ENCODE measurements at regions not wholly inside any gene's neighbourhood (a gene's known extent, or its start where the extent isn't known, plus 50 kb on each side); places are given as distances from the start of the nearest gene placed in this dataset.
A peak's percentile ranks its signal among the peaks of the same experiment; 100 is the strongest.

- FAIRE-seq: no peak
- TF ChIP-seq STAT1 (conservative IDR thresholded peaks at IDR 0.05) (no peak), E4F1 (IDR thresholded peaks at IDR 0.05; ENCODE audit: borderline replicate concordance, partially characterized antibody) (peak; percentile 69), NFYB (IDR thresholded peaks at IDR 0.05; ENCODE audit: insufficient read depth, low read depth, low read length) (peak; percentile 77; the same call in 1 of the 2 replicates), HDAC6 (IDR thresholded peaks at IDR 0.05; ENCODE audit: unreplicated experiment) (no peak), WRNIP1 (IDR thresholded peaks at IDR 0.05; ENCODE audit: borderline replicate concordance, low read depth, low read length) (no peak), TARDBP (IDR thresholded peaks at IDR 0.05; ENCODE audit: borderline replicate concordance) (no peak), SMAD1 (IDR thresholded peaks at IDR 0.05; ENCODE audit: low read depth, partially characterized antibody) (no peak), YBX1 (IDR thresholded peaks at IDR 0.05) (no peak), SIN3A (IDR thresholded peaks at IDR 0.05; ENCODE audit: low read depth, low read length) (peak; percentile 94), HDAC2 (IDR thresholded peaks at IDR 0.05) (no peak), NR2C2 (IDR thresholded peaks at IDR 0.05; ENCODE audit: borderline replicate concordance, control insufficient read depth, insufficient read length, low read depth) (no peak), SMARCA5 (IDR thresholded peaks at IDR 0.05) (no peak), JUND (IDR thresholded peaks at IDR 0.05; ENCODE audit: low read depth, low read length) (no peak), RFX5 (IDR thresholded peaks at IDR 0.05; ENCODE audit: low read depth, low read length) (peak; percentile 34; the same call in 1 of the 2 replicates), MXI1 (IDR thresholded peaks at IDR 0.05; ENCODE audit: low read depth, low read length) (peak; percentile 73; the same call in 1 of the 2 replicates), MAX (IDR thresholded peaks at IDR 0.05; ENCODE audit: low read depth, low read length) (peak; percentile 79), NRF1 (conservative IDR thresholded peaks at IDR 0.05; ENCODE audit: low read depth, low read length) (peak; percentile 48; the same call in 1 of the 2 replicates), SMC3 (IDR thresholded peaks at IDR 0.05; ENCODE audit: borderline replicate concordance, low read length) (no peak), ZNF622 (IDR thresholded peaks at IDR 0.05) (no peak)
- TF ChIP-seq, protein P1, sequence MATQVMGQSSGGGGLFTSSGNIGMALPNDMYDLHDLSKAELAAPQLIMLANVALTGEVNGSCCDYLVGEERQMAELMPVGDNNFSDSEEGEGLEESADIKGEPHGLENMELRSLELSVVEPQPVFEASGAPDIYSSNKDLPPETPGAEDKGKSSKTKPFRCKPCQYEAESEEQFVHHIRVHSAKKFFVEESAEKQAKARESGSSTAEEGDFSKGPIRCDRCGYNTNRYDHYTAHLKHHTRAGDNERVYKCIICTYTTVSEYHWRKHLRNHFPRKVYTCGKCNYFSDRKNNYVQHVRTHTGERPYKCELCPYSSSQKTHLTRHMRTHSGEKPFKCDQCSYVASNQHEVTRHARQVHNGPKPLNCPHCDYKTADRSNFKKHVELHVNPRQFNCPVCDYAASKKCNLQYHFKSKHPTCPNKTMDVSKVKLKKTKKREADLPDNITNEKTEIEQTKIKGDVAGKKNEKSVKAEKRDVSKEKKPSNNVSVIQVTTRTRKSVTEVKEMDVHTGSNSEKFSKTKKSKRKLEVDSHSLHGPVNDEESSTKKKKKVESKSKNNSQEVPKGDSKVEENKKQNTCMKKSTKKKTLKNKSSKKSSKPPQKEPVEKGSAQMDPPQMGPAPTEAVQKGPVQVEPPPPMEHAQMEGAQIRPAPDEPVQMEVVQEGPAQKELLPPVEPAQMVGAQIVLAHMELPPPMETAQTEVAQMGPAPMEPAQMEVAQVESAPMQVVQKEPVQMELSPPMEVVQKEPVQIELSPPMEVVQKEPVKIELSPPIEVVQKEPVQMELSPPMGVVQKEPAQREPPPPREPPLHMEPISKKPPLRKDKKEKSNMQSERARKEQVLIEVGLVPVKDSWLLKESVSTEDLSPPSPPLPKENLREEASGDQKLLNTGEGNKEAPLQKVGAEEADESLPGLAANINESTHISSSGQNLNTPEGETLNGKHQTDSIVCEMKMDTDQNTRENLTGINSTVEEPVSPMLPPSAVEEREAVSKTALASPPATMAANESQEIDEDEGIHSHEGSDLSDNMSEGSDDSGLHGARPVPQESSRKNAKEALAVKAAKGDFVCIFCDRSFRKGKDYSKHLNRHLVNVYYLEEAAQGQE (IDR thresholded peaks at IDR 0.05; ENCODE audit: low read depth, low read length): no peak
These were observed 219.1 kb downstream of the RTP5 start for GRCh38 chr2:242088471-242089212.

More at GRCh38 chr2:242088471-242089212, 219.1 kb downstream of the RTP5 start:
- H3K9me3 ChIP-seq (replicated peaks; ENCODE audit: control insufficient read depth, insufficient read depth, low read length): no peaks in the 10 kb centered on the region
- no peaks in the 10 kb centered on the region for H4K20me1 ChIP-seq (ENCODE audit: control insufficient read depth, insufficient read depth)
- intact Hi-C loops (cut with micrococcal nuclease; ENCODE audit: unreplicated experiment): loop anchor here (5.0 kb wide), 1 partner anchor 121 kb away; no protein-coding TSS in a partner anchor
- peaks cover 7% of the 10 kb centered on the region for H3K4me1 ChIP-seq (ENCODE audit: control insufficient read depth, insufficient read depth, low read length)
- 1% methylated on average over 40 of the region's 103 CpGs for WGBS (ENCODE audit: insufficient coverage, insufficient replicate concordance, low lambda C conversion rate, missing lambda C conversion rate)
- H2AFZ ChIP-seq (ENCODE audit: control insufficient read depth, low read depth, low read length): peak overlapping the region; percentile 37
- ChIA-PET RAD21 (ENCODE audit: unreplicated experiment) (no interaction called here), CTCF (no interaction called here), POLR2A (no interaction called here), SMC1A (ENCODE audit: uncharacterized antibody, unreplicated experiment) (no interaction called here)
- in situ Hi-C loops (cut with MboI): no loop called here
- no peaks in the 10 kb centered on the region for H3K36me3 ChIP-seq (ENCODE audit: control insufficient read depth in 2 of 2, insufficient read depth in 2 of 2, low read length in 1 of 2)
- no TSS peak for BruUV-seq (replicated peaks)
- H3K27ac ChIP-seq (ENCODE audit: control insufficient read depth, insufficient read depth): no peak overlapping the region
- no peak overlapping the region; the same call in 1 of the 2 replicates for H3K9ac ChIP-seq (ENCODE audit: control insufficient read depth, insufficient read depth, low read length)
- DNase-seq (ENCODE audit: low read depth, low spot score) (peak; percentile 46), ATAC-seq (peak; percentile 88)
- no peak overlapping the region for H3K4me2 ChIP-seq (ENCODE audit: control insufficient read depth, insufficient read depth)
- H3K4me3 ChIP-seq: peak overlapping the region; percentile 78
- no peaks in the 10 kb centered on the region for H3K27me3 ChIP-seq (replicated peaks in 1 of 2; ENCODE audit: control insufficient read depth in 2 of 2, insufficient read depth in 2 of 2, low read length in 1 of 2)
- H3K79me2 ChIP-seq (ENCODE audit: control insufficient read depth, insufficient read depth, low read length): no peaks in the 10 kb centered on the region; the same call in 1 of the 2 replicates
